IPS-15b (cell line): ENCODE measurements at regions not wholly inside any gene's neighbourhood (a gene's known extent, or its start where the extent isn't known, plus 50 kb on each side); places are given as distances from the start of the nearest gene placed in this dataset.
"Not testable (repeated sequence)": the region's sequence is repeated elsewhere in the genome, so short reads cannot be mapped to it uniquely, and the experiment has no call there.

Source experiments
- H3K27me3 ChIP-seq: one replicate; pipeline ENCODE4 v1.6.1; 2013; ENCODE audit warnings: low read length; ENCODE audit not compliant: control insufficient read depth, insufficient read depth
- H3K36me3 ChIP-seq: one replicate; pipeline ENCODE4 v1.6.1; 2013; ENCODE audit warnings: low read length; ENCODE audit not compliant: control insufficient read depth, insufficient read depth
- H3K4me1 ChIP-seq: one replicate; pipeline ENCODE4 v1.6.1; 2013; ENCODE audit warnings: mild to moderate bottlenecking, low read length; ENCODE audit not compliant: control insufficient read depth, insufficient read depth
- H3K4me3 ChIP-seq: one replicate; pipeline ENCODE4 v1.5.1; 2013; ENCODE audit warnings: low read depth, low read length
- H3K9ac ChIP-seq: one replicate; pipeline ENCODE4 v1.6.1; 2013; ENCODE audit warnings: low read depth, mild to moderate bottlenecking, low read length
- H3K9me3 ChIP-seq: one replicate; pipeline ENCODE4 v1.6.1; 2013; ENCODE audit warnings: mild to moderate bottlenecking, low read length; ENCODE audit not compliant: control insufficient read depth, insufficient read depth

DNA sequence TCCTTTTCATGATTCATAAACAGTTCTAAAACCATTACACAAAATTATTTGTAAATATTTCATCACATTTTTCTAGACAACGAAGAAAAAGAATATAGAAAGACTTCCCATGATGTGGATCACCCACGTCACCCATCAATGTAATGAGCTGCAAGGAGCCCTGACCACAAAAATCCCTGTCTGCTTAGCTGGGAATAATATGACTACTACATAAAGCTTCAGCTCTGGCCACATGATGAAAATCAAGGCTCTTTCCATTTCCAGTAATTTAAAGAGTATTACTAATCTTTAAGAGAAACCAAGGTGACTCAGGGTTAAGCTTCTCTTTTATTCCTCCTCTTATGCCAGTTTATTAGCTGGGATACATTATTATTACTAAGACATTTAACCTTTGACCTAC lies 180.8 kb upstream of the CACNA2D1 start:
- Histone ChIP-seq H3K4me3 (no peak overlapping the region), H3K9ac (no peak overlapping the region), H3K4me1 (no peaks in the 10 kb centered on the region), H3K36me3 (no peaks in the 10 kb centered on the region), H3K27me3 (no peaks in the 10 kb centered on the region), H3K9me3 (no peaks in the 10 kb centered on the region)

DNA sequence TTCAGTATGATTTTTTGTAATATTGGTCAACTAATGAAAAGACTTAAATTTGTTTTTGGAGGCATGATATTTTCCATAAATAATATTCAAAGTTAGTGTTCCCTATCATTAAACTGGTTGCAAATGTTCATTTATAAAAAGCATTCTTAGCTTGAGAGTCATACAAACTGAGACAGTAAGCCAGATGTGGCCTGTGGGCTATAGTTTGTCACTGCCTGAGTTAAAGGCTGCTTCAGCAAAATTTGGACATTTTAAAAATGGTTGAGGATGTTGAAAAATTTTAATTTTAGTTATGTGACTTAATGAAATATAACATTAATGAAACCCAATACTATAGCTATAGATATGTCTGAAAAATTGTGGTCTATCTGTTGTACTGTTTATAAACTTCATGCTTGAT lies 180.2 kb upstream of the CACNA2D1 start:
- H3K9ac ChIP-seq, result no peak overlapping the region

DNA sequence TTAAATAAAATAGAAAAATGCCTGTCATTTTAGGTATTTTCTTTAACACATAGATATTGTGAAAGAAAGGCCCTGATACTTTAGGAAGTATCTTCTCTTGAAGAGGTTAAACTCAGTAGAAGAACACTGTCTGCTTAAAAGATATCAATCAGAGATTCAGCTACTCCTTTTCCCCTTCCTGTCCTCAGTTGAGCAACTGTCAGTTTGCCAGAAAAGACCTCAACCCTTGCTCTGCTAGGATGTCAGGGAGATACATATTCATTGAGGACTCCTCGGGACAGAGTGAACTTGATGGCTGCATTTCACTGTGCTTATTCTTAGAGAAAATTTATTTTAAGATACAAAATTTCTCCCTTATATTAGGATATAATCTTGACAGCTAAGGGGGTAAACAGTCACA lies 173.6 kb upstream of the CACNA2D1 start:
- H3K9me3 ChIP-seq, result no peaks in the 10 kb centered on the region
- H3K4me3 ChIP-seq, result no peak overlapping the region
- no peaks in the 10 kb centered on the region for H3K36me3 ChIP-seq

More for the DNA sequence above, 180.2 kb upstream of the CACNA2D1 start:
- Histone ChIP-seq H3K27me3 (no peaks in the 10 kb centered on the region), H3K4me3 (no peak overlapping the region), H3K9me3 (no peaks in the 10 kb centered on the region), H3K36me3 (no peaks in the 10 kb centered on the region), H3K4me1 (no peaks in the 10 kb centered on the region)

DNA sequence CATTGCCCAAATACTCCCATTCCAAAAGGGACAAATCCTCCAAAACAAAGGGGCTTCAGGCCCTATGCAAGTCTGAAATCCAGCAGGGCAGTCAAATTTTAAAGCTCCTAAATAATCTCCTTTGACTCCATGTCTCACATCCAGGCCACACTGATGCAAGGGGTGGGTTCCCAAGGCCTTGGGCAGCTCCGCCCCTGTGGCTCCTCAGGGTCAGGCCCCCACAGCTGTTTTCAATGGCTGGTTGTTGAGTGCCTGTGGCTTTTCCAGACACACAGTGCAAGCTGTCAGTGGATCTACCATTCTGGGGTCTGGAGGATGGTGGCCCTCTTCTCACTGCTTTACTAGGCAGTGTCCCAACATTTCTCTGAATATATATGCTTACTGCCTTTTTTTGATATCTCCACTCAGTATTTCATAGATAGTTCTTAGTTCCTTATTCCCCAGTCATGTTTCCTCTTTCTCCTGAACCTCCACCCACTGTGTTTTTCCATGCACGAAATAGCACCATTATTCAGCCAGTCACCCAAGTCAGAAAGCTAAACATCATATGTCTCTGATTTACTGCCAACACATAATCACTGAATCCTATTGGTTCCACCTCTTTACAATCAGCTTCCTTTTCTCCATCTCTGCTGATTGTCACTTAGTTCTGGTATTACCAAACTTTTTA lies 172.6 kb upstream of the CACNA2D1 start:
- H3K4me1 ChIP-seq, result no peaks in the 10 kb centered on the region
- H3K27me3 ChIP-seq, result no peaks in the 10 kb centered on the region
- H3K4me3 ChIP-seq, result no peak overlapping the region
- H3K9ac ChIP-seq, result no peak overlapping the region
- no peaks in the 10 kb centered on the region for H3K9me3 ChIP-seq
- no peaks in the 10 kb centered on the region for H3K36me3 ChIP-seq

More for the DNA sequence above, 173.6 kb upstream of the CACNA2D1 start:
- Histone ChIP-seq H3K27me3 (no peaks in the 10 kb centered on the region), H3K9ac (no peak overlapping the region), H3K4me1 (no peaks in the 10 kb centered on the region)

DNA sequence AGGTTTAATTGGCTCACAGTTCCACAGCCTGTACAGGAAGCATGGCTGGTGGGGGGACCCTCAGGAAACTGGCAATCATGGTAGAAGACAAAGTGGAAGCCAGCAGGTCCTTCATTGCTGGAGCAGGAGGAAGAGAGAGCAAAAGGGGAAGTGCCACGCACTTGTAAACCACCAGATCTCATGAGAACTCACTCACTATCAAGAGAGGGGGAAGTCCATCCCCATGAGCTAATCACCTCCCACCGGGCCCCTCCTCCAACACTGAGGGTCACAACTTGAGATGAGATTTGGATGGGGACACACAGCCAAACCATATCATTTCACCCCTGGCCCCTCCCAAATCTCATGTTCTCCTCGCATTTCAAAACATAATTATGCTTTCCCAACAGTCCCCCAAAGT lies 171.9 kb upstream of the CACNA2D1 start:
- Histone ChIP-seq H3K4me3 (no peak overlapping the region), H3K4me1 (no peaks in the 10 kb centered on the region), H3K9me3 (no peaks in the 10 kb centered on the region), H3K36me3 (no peaks in the 10 kb centered on the region), H3K27me3 (no peaks in the 10 kb centered on the region), H3K9ac (no peak overlapping the region)

DNA sequence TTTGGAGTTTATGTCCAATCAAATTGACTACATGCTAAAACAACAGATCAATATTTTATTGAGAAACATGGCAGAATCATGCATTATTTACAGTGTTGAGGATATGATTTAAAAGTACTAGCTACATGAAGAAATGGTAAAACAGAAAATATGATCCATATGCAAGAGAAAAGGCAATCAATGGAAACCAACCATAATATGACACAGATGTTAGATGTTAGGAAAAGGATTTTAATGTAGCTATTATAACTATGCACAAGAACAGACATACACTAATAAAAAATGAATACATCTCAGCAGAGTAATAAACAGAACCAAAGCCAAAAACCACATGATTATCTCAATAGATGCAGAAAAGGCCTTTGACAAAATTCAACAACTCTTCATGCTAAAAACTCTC lies 166.2 kb upstream of the CACNA2D1 start:
- Histone ChIP-seq H3K9me3 (no peaks in the 10 kb centered on the region), H3K27me3 (no peaks in the 10 kb centered on the region), H3K4me1 (peaks cover 4% of the 10 kb centered on the region), H3K4me3 (no peak overlapping the region), H3K36me3 (no peaks in the 10 kb centered on the region), H3K9ac (no peak overlapping the region)

DNA sequence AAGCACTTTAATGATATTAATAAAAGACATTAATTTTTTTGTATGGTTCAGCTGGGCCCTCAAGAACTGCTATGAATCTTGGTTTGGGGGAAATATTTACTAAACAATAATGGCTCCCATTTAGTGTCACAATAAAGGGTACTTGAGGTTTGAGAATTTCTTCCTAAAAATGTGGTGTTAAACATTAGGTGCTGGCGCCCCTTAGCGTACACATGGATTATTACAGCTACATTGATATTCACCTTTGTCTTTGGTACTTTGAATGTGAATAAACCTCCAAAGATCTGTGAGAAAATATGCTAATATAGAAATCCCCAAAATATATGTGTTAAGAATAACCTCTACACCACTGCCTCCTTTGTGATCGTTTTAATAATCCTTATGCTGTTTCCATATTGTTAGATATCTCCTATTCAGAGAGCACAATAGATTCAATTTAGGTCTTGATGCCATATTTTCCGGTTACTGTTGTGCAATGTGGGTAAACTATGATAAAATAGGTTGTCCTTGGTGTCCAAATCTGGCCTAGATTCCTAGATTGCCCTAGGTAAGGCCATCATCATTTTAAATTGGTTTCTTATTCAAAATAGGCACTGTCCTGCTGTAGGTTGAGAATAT lies 161.8 kb upstream of the CACNA2D1 start:
- Histone ChIP-seq H3K4me1 (peaks cover 4% of the 10 kb centered on the region), H3K9me3 (no peaks in the 10 kb centered on the region)

DNA sequence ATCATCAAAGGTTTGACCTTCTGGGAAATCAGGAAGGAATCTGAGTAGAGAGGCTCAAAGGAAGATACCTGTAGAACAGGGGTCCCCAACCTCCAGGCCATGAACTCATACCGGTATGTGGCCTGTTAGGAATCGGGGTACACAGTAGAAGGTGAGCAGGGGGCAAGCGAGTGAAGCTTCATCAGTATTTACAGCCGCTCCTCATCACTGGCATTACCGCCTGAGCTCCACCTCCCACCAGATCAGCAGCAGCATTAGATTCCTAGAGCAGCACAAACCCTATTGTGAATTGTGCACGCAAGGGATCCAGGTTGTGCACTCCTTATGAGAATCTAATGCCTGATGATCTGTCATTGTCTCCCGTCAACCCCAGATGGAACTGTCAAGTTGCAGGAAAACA lies 158.5 kb upstream of the CACNA2D1 start:
- Histone ChIP-seq H3K4me1 (peaks cover 4% of the 10 kb centered on the region), H3K27me3 (no peaks in the 10 kb centered on the region), H3K9ac (no peak overlapping the region), H3K4me3 (no peak overlapping the region), H3K9me3 (no peaks in the 10 kb centered on the region), H3K36me3 (no peaks in the 10 kb centered on the region)

More for the DNA sequence above, 161.8 kb upstream of the CACNA2D1 start:
- H3K27me3 ChIP-seq, result no peaks in the 10 kb centered on the region
- H3K36me3 ChIP-seq, result no peaks in the 10 kb centered on the region
- no peak overlapping the region for H3K4me3 ChIP-seq
- no peak overlapping the region for H3K9ac ChIP-seq

DNA sequence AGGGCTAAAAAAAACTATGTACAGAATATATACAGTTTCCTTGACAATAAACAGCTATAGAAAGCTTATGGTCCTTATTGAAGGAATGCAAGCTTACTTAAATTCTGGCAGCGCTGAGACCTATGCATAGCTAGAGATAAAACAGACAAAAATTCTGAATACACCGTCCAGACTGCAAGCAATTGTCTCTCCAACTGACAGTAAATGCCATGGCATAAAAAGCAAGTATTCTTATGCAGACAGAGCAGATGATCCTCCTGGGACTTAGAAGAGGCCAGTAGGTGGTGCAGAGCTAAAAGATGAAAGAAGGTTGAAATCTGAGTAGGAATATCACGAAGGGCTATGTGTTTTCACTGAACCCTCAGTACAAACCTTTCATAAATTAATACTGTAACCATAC lies 157.0 kb upstream of the CACNA2D1 start:
- H3K36me3 ChIP-seq, result no peaks in the 10 kb centered on the region
- no peaks in the 10 kb centered on the region for H3K27me3 ChIP-seq
- no peaks in the 10 kb centered on the region for H3K9me3 ChIP-seq
- H3K9ac ChIP-seq, result no peak overlapping the region
- no peak overlapping the region for H3K4me3 ChIP-seq
- peaks cover 2% of the 10 kb centered on the region for H3K4me1 ChIP-seq

DNA sequence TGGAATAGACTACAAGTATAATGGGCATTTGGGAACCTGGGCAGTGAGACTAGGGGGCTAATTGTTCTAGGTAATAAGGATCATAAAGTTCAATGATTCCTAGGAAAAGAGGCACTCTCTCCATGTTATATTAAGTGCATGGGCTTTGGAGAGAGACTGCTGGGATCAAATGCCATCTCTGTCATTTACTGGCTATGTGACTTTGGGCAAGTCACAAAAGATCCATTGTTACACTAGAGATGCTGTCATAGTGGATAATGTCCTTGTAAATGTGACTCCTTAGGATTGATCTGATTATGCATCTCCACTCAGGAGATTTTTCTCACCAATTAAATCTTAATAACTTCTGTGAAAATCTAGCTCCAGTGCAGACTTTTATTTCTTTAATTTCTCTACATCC lies 156.3 kb upstream of the CACNA2D1 start:
- H3K4me1 ChIP-seq, result no peaks in the 10 kb centered on the region
- H3K36me3 ChIP-seq, result no peaks in the 10 kb centered on the region
- no peaks in the 10 kb centered on the region for H3K9me3 ChIP-seq

DNA sequence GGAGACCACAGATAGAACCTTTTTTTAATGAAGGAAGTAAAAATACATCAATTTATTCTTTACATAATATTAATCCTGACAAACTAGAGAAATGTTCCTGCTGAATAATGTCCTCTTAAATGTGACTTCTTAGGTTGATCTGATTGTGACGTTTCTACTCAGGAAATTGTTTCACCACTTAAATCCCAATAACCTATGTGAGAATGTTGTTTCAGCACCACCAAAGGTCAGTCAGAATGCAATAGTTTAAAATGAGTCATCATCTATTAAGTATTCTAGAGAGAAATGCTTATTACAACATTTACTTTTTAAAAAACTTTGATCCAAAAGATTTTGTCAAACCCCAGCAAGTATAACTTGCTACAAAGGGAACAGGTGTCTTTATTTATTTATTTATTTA lies 155.4 kb upstream of the CACNA2D1 start:
- H3K4me3 ChIP-seq, result no peak overlapping the region
- H3K36me3 ChIP-seq, result no peaks in the 10 kb centered on the region
- no peaks in the 10 kb centered on the region for H3K4me1 ChIP-seq
- no peak overlapping the region for H3K9ac ChIP-seq
- no peaks in the 10 kb centered on the region for H3K9me3 ChIP-seq
- H3K27me3 ChIP-seq, result no peaks in the 10 kb centered on the region

More for the DNA sequence above, 156.3 kb upstream of the CACNA2D1 start:
- Histone ChIP-seq H3K27me3 (no peaks in the 10 kb centered on the region), H3K9ac (no peak overlapping the region), H3K4me3 (no peak overlapping the region)

DNA sequence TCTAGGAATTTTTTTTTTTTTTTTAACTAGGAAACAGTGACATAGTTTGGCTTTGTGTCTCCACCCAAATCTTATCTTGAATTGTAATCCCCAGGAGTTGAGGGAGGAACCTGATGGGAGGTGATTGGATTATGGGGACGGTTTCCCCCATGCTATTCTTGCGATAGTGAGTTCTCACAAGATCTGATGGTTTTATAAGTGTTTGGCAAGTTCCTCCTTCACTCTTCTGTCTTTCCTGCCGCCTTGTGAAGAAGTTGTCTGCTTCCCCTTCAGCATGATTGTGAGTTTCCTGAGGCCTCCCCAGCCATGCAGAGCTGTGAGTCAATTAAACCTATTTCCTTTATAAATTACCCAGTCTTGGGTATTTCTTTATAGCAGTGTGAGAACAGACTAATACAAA lies 152.2 kb upstream of the CACNA2D1 start:
- not testable (repeated sequence) for H3K9ac ChIP-seq, H3K4me1 ChIP-seq, H3K27me3 ChIP-seq, H3K4me3 ChIP-seq, H3K9me3 ChIP-seq, H3K36me3 ChIP-seq
